ENCODE measurements at regions not wholly inside any gene's neighbourhood (a gene's known extent, or its start where the extent isn't known, plus 50 kb on each side); places are given as distances from the start of the nearest gene placed in this dataset.
"Not testable (repeated sequence)": the region's sequence is repeated elsewhere in the genome, so short reads cannot be mapped to it uniquely, and the experiment has no call there.

- TF ChIP-seq CTCF, POLR2A (IDR thresholded peaks at IDR 0.05): not testable (repeated sequence)
Observed at GRCh38 chr11:67849766-67850165, 154.1 kb downstream of the UNC93B1 start.

All from esophagus squamous epithelium (tissue), 4 donors.